Neural cell (in vitro differentiated cells): ENCODE measurements at regions not wholly inside any gene's neighbourhood (a gene's known extent, or its start where the extent isn't known, plus 50 kb on each side); places are given as distances from the start of the nearest gene placed in this dataset.

Source experiments
- CTCF ChIP-seq: fragments of 450-650 bp; IDR thresholded peaks from 2 replicates; pipeline ENCODE4 v1.5.1; 2014; ENCODE audit warnings: antibody characterized with exemption, mild to moderate bottlenecking, moderate library complexity; ENCODE audit not compliant: poor library complexity, severe bottlenecking
- EZH2 ChIP-seq: fragments of 200-600, 300-800 bp; shearing (Covaris generic), sonication (generic); IDR thresholded peaks from 2 replicates; pipeline ENCODE4 v1.6.1; 2014; ENCODE audit warnings: antibody characterized with exemption, low read length, borderline replicate concordance, mild to moderate bottlenecking; ENCODE audit not compliant: insufficient read depth, poor library complexity, severe bottlenecking
- POLR2AphosphoS5 ChIP-seq: IDR thresholded peaks from 2 replicates; pipeline ENCODE4 v1.6.1; 2012
- TF ChIP-seq, protein P1 (sequence below): IDR thresholded peaks from 2 replicates; pipeline ENCODE4 v1.6.1; 2012; ENCODE audit warnings: borderline replicate concordance

DNA sequence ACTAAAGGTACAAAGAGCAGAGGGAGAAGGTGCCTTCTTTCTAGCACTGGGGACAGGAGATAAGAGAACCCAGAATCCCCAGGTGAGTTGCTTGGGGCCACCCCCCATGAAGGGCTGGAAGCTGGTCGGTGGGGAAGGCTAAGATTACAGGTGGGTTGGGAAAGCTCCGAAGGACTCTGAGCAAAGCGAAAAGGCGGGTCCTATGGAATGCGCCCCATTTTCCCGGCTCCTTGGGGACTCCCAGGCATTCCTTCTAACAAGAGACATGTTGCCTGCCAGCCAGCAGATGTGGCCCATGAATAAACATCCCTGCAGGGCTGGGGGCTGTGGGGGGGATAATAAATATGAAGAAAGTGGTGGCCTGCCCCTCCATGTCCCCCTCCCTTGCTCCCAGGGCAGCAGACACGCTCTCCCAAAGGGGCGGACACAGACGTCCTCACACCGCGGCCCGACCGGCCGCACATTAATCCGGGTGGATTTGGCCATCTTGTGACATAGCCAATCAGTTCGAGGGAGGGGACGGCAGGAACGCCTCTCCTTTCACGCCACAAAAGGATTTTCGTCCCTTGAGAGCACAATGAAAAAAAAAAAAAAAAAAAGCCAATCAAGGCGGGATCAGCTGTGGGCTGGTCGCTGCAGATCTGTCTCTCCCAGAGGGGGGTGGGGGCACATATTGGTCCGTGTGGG is 98.5 kb downstream of the SOX9 start:
- no peak for TF ChIP-seq POLR2AphosphoS5
- no peak for TF ChIP-seq CTCF
- no peak for TF ChIP-seq EZH2
- TF ChIP-seq, protein P1, sequence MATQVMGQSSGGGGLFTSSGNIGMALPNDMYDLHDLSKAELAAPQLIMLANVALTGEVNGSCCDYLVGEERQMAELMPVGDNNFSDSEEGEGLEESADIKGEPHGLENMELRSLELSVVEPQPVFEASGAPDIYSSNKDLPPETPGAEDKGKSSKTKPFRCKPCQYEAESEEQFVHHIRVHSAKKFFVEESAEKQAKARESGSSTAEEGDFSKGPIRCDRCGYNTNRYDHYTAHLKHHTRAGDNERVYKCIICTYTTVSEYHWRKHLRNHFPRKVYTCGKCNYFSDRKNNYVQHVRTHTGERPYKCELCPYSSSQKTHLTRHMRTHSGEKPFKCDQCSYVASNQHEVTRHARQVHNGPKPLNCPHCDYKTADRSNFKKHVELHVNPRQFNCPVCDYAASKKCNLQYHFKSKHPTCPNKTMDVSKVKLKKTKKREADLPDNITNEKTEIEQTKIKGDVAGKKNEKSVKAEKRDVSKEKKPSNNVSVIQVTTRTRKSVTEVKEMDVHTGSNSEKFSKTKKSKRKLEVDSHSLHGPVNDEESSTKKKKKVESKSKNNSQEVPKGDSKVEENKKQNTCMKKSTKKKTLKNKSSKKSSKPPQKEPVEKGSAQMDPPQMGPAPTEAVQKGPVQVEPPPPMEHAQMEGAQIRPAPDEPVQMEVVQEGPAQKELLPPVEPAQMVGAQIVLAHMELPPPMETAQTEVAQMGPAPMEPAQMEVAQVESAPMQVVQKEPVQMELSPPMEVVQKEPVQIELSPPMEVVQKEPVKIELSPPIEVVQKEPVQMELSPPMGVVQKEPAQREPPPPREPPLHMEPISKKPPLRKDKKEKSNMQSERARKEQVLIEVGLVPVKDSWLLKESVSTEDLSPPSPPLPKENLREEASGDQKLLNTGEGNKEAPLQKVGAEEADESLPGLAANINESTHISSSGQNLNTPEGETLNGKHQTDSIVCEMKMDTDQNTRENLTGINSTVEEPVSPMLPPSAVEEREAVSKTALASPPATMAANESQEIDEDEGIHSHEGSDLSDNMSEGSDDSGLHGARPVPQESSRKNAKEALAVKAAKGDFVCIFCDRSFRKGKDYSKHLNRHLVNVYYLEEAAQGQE = no peak
